HepG2 (cell line): ENCODE measurements at regions not wholly inside any gene's neighbourhood (a gene's known extent, or its start where the extent isn't known, plus 50 kb on each side); places are given as distances from the start of the nearest gene placed in this dataset.
A peak's percentile ranks its signal among the peaks of the same experiment; 100 is the strongest.

Experiments used
- ATF7-NPFF ChIP-seq: sonication (generic); formaldehyde crosslinking; IDR thresholded peaks from 2 replicates; pipeline ENCODE4 v1.8.1; 2023; ENCODE audit warnings: mild to moderate bottlenecking, low read depth, missing genetic modification reagents, moderate library complexity
- CREM ChIP-seq, 2 experiments: sonication (generic) in 1 of 2; formaldehyde crosslinking in 1 of 2; IDR thresholded peaks; 2 replicates each; pipeline versions ENCODE4 v1.4.0 to v1.6.1; 2016 to 2020; ENCODE audit warnings: antibody characterized with exemption in 1 of 2, mild to moderate bottlenecking in 1 of 2, missing genetic modification reagents in 1 of 2
- DBP ChIP-seq: sonication (generic); formaldehyde crosslinking; IDR thresholded peaks from 2 replicates; pipeline ENCODE4 v1.4.0; 2020; ENCODE audit warnings: missing genetic modification reagents; ENCODE audit errors: not compliant biosample characterization
- GFI1 ChIP-seq: sonication (generic); formaldehyde crosslinking; IDR thresholded peaks from 2 replicates; pipeline ENCODE4 v1.5.0; 2020; ENCODE audit warnings: missing genetic modification reagents, mild to moderate bottlenecking, borderline replicate concordance
- HIC2 ChIP-seq: sonication (generic); formaldehyde crosslinking; IDR thresholded peaks from 2 replicates; pipeline ENCODE4 v1.9.0; 2022; ENCODE audit warnings: low read depth, missing genetic modification reagents
- HNRNPUL1 ChIP-seq: fragments of 200-400 bp; formaldehyde crosslinking; IDR thresholded peaks from 2 replicates; pipeline ENCODE4 v1.6.1; 2017; ENCODE audit warnings: low read depth, mild to moderate bottlenecking, low read length, moderate library complexity
- HOXA5 ChIP-seq: sonication (generic); formaldehyde crosslinking; IDR thresholded peaks from 2 replicates; pipeline ENCODE4 v1.4.0; 2020; ENCODE audit warnings: missing genetic modification reagents
- IKZF5 ChIP-seq: IDR thresholded peaks from 2 replicates; pipeline ENCODE4 v1.6.1; 2018; ENCODE audit warnings: missing genetic modification reagents, mild to moderate bottlenecking, missing compliant biosample characterization
- KDM3A ChIP-seq: IDR thresholded peaks from 2 replicates; pipeline ENCODE4 v1.6.1; 2018; ENCODE audit warnings: low read depth, missing compliant biosample characterization
- MED13 ChIP-seq: sonication (generic); formaldehyde crosslinking; IDR thresholded peaks from 2 replicates; pipeline ENCODE4 v1.5.0; 2020; ENCODE audit warnings: missing genetic modification reagents
- MIXL1 ChIP-seq: IDR thresholded peaks from 2 replicates; pipeline ENCODE4 v1.6.1; 2016
- NBN ChIP-seq: fragments of 450-650 bp; conservative IDR thresholded peaks from 2 replicates; pipeline ENCODE4 v1.6.1; 2017
- PAX8 ChIP-seq: sonication (generic); formaldehyde crosslinking; IDR thresholded peaks from 2 replicates; pipeline ENCODE4 v1.8.0; 2022; ENCODE audit warnings: mild to moderate bottlenecking, missing genetic modification reagents, borderline replicate concordance
- PHF21A ChIP-seq: sonication (generic); formaldehyde crosslinking; IDR thresholded peaks from 2 replicates; pipeline ENCODE4 v1.5.0; 2020; ENCODE audit warnings: mild to moderate bottlenecking, missing genetic modification reagents
- RBM22 ChIP-seq: fragments of 200-400 bp; formaldehyde crosslinking; optimal IDR thresholded peaks from 2 replicates; pipeline ENCODE3; 2017; ENCODE audit warnings: mild to moderate bottlenecking, low read length, moderate library complexity
- SIN3A ChIP-seq: IDR thresholded peaks from 2 replicates; pipeline ENCODE4 v1.6.1; 2011; ENCODE audit warnings: low read depth, mild to moderate bottlenecking, control low read depth, low read length, borderline replicate concordance
- SKI ChIP-seq: fragments of 450-650 bp; IDR thresholded peaks from one replicate; pipeline ENCODE4 v1.6.1; 2018; ENCODE audit warnings: mild to moderate bottlenecking; ENCODE audit not compliant: partially characterized antibody
- SOX5 ChIP-seq: IDR thresholded peaks from 2 replicates; pipeline ENCODE4 v1.6.1; 2016; ENCODE audit warnings: borderline replicate concordance
- STAT5B ChIP-seq: sonication (generic); formaldehyde crosslinking; IDR thresholded peaks from 2 replicates; pipeline ENCODE4 v1.4.0; 2020; ENCODE audit warnings: missing genetic modification reagents
- TRAFD1 ChIP-seq: sonication (generic); formaldehyde crosslinking; IDR thresholded peaks from 2 replicates; pipeline ENCODE4 v1.5.1; 2020; ENCODE audit warnings: missing genetic modification reagents, mild to moderate bottlenecking, borderline replicate concordance
- ZBTB26 ChIP-seq: IDR thresholded peaks from 2 replicates; pipeline ENCODE4 v1.6.1; 2016; ENCODE audit warnings: missing compliant biosample characterization, missing genetic modification reagents, borderline replicate concordance
- ZNF691 ChIP-seq: sonication (generic); formaldehyde crosslinking; IDR thresholded peaks from 2 replicates; pipeline ENCODE4 v1.4.0; 2020; ENCODE audit warnings: missing genetic modification reagents, low read depth, mild to moderate bottlenecking, borderline replicate concordance
- ZNF7 ChIP-seq: IDR thresholded peaks from 2 replicates; pipeline ENCODE4 v1.6.1; 2016; ENCODE audit warnings: missing biosample characterization, missing genetic modification reagents
- ZZZ3 ChIP-seq: sonication (generic); formaldehyde crosslinking; IDR thresholded peaks from 2 replicates; pipeline ENCODE4 v1.4.0; 2020; ENCODE audit warnings: missing genetic modification reagents, mild to moderate bottlenecking, borderline replicate concordance

- TF ChIP-seq DBP (CRISPR knock-in tag) (no peak), ZBTB26 (no peak), HIC2 (CRISPR knock-in tag) (no peak), TRAFD1 (no peak), SKI (peak; percentile 60), STAT5B (CRISPR knock-in tag) (no peak), PAX8 (CRISPR knock-in tag) (no peak), HNRNPUL1 (no peak), CREM (IDR thresholded peaks at IDR 0.05) (no peak), CREM (CRISPR knock-in tag; IDR thresholded peaks at IDR 0.05) (no peak), ATF7-NPFF (CRISPR knock-in tag) (no peak), ZNF691 (no peak), NBN (no peak), MIXL1 (CRISPR knock-in tag) (0 out of 2 replicates have a peak, but pooled peaks have one; percentile 32), IKZF5 (CRISPR knock-in tag) (no peak), HOXA5 (CRISPR knock-in tag) (no peak), ZNF7 (CRISPR knock-in tag) (no peak), GFI1 (no peak), ZZZ3 (CRISPR knock-in tag) (no peak), SIN3A (no peak), PHF21A (0 out of 2 replicates have a peak, but pooled peaks have one; percentile 27), KDM3A (CRISPR knock-in tag) (no peak), SOX5 (CRISPR knock-in tag) (peak; percentile 87), MED13 (no peak), RBM22 (no peak)
These were observed 206.8 kb upstream of the ARG1 start (continued) for GRCh38 chr6:131366223-131366622.
